PC-3 (cell line): ENCODE measurements at regions not wholly inside any gene's neighbourhood (a gene's known extent, or its start where the extent isn't known, plus 50 kb on each side); places are given as distances from the start of the nearest gene placed in this dataset.
A peak's percentile ranks its signal among the peaks of the same experiment; 100 is the strongest.
"Not testable (repeated sequence)": the region's sequence is repeated elsewhere in the genome, so short reads cannot be mapped to it uniquely, and the experiment has no call there.

Source experiments
- ATAC-seq: fragments of 200-7000 bp; cut with Tn5 transposase; 2 replicates; pipeline ENCODE4 v1.9.1; 2020; ENCODE audit warnings: mild to moderate bottlenecking, moderate library complexity
- BruUV-seq: library from RNA; stranded (reverse); fragments of 400-500 nt; replicated peaks from 2 replicates; lab custom pipeline; 2021; lab: Mats Ljungman, UMichigan
- CTCF ChIA-PET: fragments of 300-600 bp; sonication (Branson Sonifier 250); formaldehyde crosslinking; loops from one replicate; lab custom pipeline; 2022; ENCODE audit warnings: antibody characterized with exemption; lab: Charles Lee
- POLR2A ChIA-PET: fragments of 300-600 bp; sonication (Branson Sonifier 250); formaldehyde crosslinking; loops from one replicate; lab custom pipeline; 2022; ENCODE audit warnings: antibody characterized with exemption; ENCODE audit not compliant: unreplicated experiment; lab: Charles Lee
- DNase-seq: peaks from one replicate; pipeline ENCODE4 v3.0.0-alpha.2; 2015
- H2AFZ ChIP-seq: fragments of 300-600 bp; sonication (generic); 2 replicates; pipeline ENCODE4 v1.6.0; 2016; ENCODE audit warnings: antibody characterized with exemption, low read length
- H3F3A ChIP-seq: fragments of 300-600 bp; sonication (generic); one replicate; pipeline ENCODE4 v1.6.0; 2017; ENCODE audit warnings: antibody characterized with exemption, low read length, control low read depth, mild to moderate bottlenecking; ENCODE audit not compliant: unreplicated experiment
- H3K27ac ChIP-seq: fragments of 300-600 bp; sonication (generic); 2 replicates; pipeline ENCODE4 v1.5.1; 2016; ENCODE audit warnings: mild to moderate bottlenecking, low read length
- H3K27me3 ChIP-seq: fragments of 300-600 bp; sonication (generic); 2 replicates; pipeline ENCODE4 v1.6.1; 2016; ENCODE audit warnings: low read length, mixed read lengths
- H3K36me3 ChIP-seq: fragments of 300-600 bp; sonication (generic); 2 replicates; pipeline ENCODE4 v1.6.1; 2016; ENCODE audit warnings: low read depth, mixed run types, low read length, mixed read lengths
- H3K4me1 ChIP-seq: fragments of 300-600 bp; sonication (generic); 2 replicates; pipeline ENCODE4 v1.5.1; 2016; ENCODE audit warnings: low read length; ENCODE audit not compliant: insufficient read depth
- H3K4me2 ChIP-seq: fragments of 300-600 bp; sonication (generic); 2 replicates; pipeline ENCODE4 v1.6.0; 2016; ENCODE audit warnings: low read length
- H3K4me3 ChIP-seq: fragments of 300-600 bp; sonication (generic); 2 replicates; pipeline ENCODE4 v1.5.1; 2016; ENCODE audit warnings: mild to moderate bottlenecking, low read length, mixed read lengths
- H3K79me2 ChIP-seq: fragments of 300-600 bp; sonication (generic); 2 replicates; pipeline ENCODE4 v1.6.1; 2017; ENCODE audit warnings: low read length, mixed read lengths
- H3K9ac ChIP-seq: fragments of 300-600 bp; sonication (generic); 2 replicates; pipeline ENCODE4 v1.6.0; 2016; ENCODE audit warnings: mild to moderate bottlenecking, low read length
- H3K9me2 ChIP-seq: fragments of 300-600 bp; sonication (generic); replicated peaks from 2 replicates; pipeline ENCODE4 v1.6.1; 2016; ENCODE audit warnings: mixed run types, low read length, mixed read lengths
- H3K9me3 ChIP-seq: fragments of 300-600 bp; sonication (generic); 2 replicates; pipeline ENCODE4 v1.6.1; 2016; ENCODE audit warnings: low read length, mixed read lengths
- H4K20me1 ChIP-seq: fragments of 300-600 bp; sonication (generic); 2 replicates; pipeline ENCODE4 v1.6.1; 2016; ENCODE audit warnings: low read length, mixed read lengths
- CTCF ChIP-seq: fragments of 300-600 bp; sonication (generic); conservative IDR thresholded peaks from 2 replicates; pipeline ENCODE4 v1.5.1; 2017; ENCODE audit warnings: antibody characterized with exemption, low read depth, mild to moderate bottlenecking, low read length
- EZH2 ChIP-seq: fragments of 300-600 bp; sonication (generic); IDR thresholded peaks from one replicate; pipeline ENCODE4 v1.6.1; 2017; ENCODE audit warnings: antibody characterized with exemption, mild to moderate bottlenecking, low read length; ENCODE audit not compliant: unreplicated experiment
- EZH2phosphoT487 ChIP-seq: fragments of 300-600 bp; sonication (generic); IDR thresholded peaks from 2 replicates; pipeline ENCODE4 v1.6.1; 2018; ENCODE audit warnings: mild to moderate bottlenecking, antibody characterized with exemption, low read length, borderline replicate concordance
- intact Hi-C: fragments of 100-400 bp; cut with micrococcal nuclease; formaldehyde crosslinking; loops from 2 replicates; pipeline ENCODE4 v1.9.0; 2023

- H3K9ac ChIP-seq, H4K20me1 ChIP-seq, DNase-seq, H3K4me3 ChIP-seq, H3K36me3 ChIP-seq, intact Hi-C loops, POLR2A ChIA-PET, ATAC-seq, CTCF ChIA-PET, H3K9me3 ChIP-seq, H2AFZ ChIP-seq, H3F3A ChIP-seq, H3K9me2 ChIP-seq, H3K27me3 ChIP-seq, H3K4me2 ChIP-seq, H3K4me1 ChIP-seq, H3K27ac ChIP-seq, H3K79me2 ChIP-seq, BruUV-seq: not testable (repeated sequence)
Observed at GRCh38 chr5:174498575-174498974, 225.8 kb upstream of the MSX2 start.

GRCh38 chr5:174500636-174501035 lies 223.7 kb upstream of the MSX2 start:
- ChIA-PET POLR2A (no interaction called here), CTCF (no interaction called here)
- no peak overlapping the region for H3K9ac ChIP-seq
- no peaks in the 10 kb centered on the region for H3K27me3 ChIP-seq
- ATAC-seq (no peak), DNase-seq (no peak)
- H3F3A ChIP-seq: peaks cover 7% of the 10 kb centered on the region
- H3K9me3 ChIP-seq: no peaks in the 10 kb centered on the region
- no peaks in the 10 kb centered on the region for H4K20me1 ChIP-seq
- H3K27ac ChIP-seq: no peak overlapping the region
- TF ChIP-seq EZH2 (no peak), EZH2phosphoT487 (no peak), CTCF (no peak)
- H3K4me2 ChIP-seq: no peak overlapping the region
- H3K9me2 ChIP-seq: no peaks in the 10 kb centered on the region
- no peak overlapping the region for H2AFZ ChIP-seq
- peaks cover 26% of the 10 kb centered on the region for H3K4me1 ChIP-seq
- no peaks in the 10 kb centered on the region for H3K36me3 ChIP-seq
- no peak overlapping the region for H3K4me3 ChIP-seq
- BruUV-seq: no TSS peak
- H3K79me2 ChIP-seq: no peaks in the 10 kb centered on the region
- intact Hi-C loops: no loop called here

- Histone ChIP-seq H2AFZ (no peak overlapping the region), H3F3A (peaks cover 7% of the 10 kb centered on the region), H3K4me1 (peaks cover 33% of the 10 kb centered on the region), H3K36me3 (no peaks in the 10 kb centered on the region), H3K27me3 (no peaks in the 10 kb centered on the region), H3K79me2 (no peaks in the 10 kb centered on the region), H3K4me2 (no peak overlapping the region), H3K9me3 (no peaks in the 10 kb centered on the region), H3K9me2 (no peaks in the 10 kb centered on the region), H4K20me1 (no peaks in the 10 kb centered on the region), H3K4me3 (no peak overlapping the region), H3K9ac (no peak overlapping the region), H3K27ac (no peak overlapping the region)
- DNase-seq (peak; percentile 13), ATAC-seq (no peak)
- ChIA-PET POLR2A (no interaction called here), CTCF (no interaction called here)
- TF ChIP-seq EZH2: no peak
- TF ChIP-seq EZH2phosphoT487: no peak
- no peak for TF ChIP-seq CTCF
- BruUV-seq: no TSS peak
- intact Hi-C loops: no loop called here
Observed at GRCh38 chr5:174501461-174502069, 222.8 kb upstream of the MSX2 start.
